ENCODE measurements at regions not wholly inside any gene's neighbourhood (a gene's known extent, or its start where the extent isn't known, plus 50 kb on each side); places are given as distances from the start of the nearest gene placed in this dataset.
"Not testable (repeated sequence)": the region's sequence is repeated elsewhere in the genome, so short reads cannot be mapped to it uniquely, and the experiment has no call there.

- DNase-seq (ENCODE audit: low read depth, low spot score); H3K79me2 ChIP-seq (ENCODE audit: insufficient read depth, low read length); H3K4me1 ChIP-seq (ENCODE audit: control insufficient read depth in 1 of 2, insufficient read depth in 2 of 2, low read length in 2 of 2); H3K9ac ChIP-seq (ENCODE audit: low read length); H3K4me3 ChIP-seq (replicated peaks in 1 of 2; ENCODE audit: low read depth in 1 of 2, low read length in 2 of 2); POLR2A ChIA-PET; H4K20me1 ChIP-seq (ENCODE audit: insufficient read depth); H3K9me2 ChIP-seq (ENCODE audit: insufficient read depth); H3K4me2 ChIP-seq (ENCODE audit: low read length); RAD21 ChIA-PET (ENCODE audit: low non-redundant PET in 1 of 2, low total read pairs in 2 of 2, uncharacterized antibody in 2 of 2, unreplicated experiment in 2 of 2); intact Hi-C loops (cut with micrococcal nuclease); CTCF ChIA-PET; H3K36me3 ChIP-seq (ENCODE audit: control insufficient read depth in 1 of 2, insufficient read depth in 2 of 2, low read length in 2 of 2); H3K27me3 ChIP-seq (ENCODE audit: insufficient read depth, low read length); ATAC-seq; H3K27ac ChIP-seq (ENCODE audit: low read depth, low read length); BruUV-seq (replicated peaks); H2AFZ ChIP-seq (ENCODE audit: low read depth, low read length, poor library complexity, severe bottlenecking): not testable (repeated sequence)
- H3K9me3 ChIP-seq (ENCODE audit: control insufficient read depth in 1 of 2, insufficient read depth in 1 of 2, low read depth in 1 of 2, low read length in 2 of 2) = peaks cover 34 to 46% of the 10 kb centered on the region in 2 experiments; a peak in 2 of 4 replicates
These were observed 366.8 kb upstream of the KIF2B start for GRCh38 chr17:53455943-53456342.

- Histone ChIP-seq H3K36me3 (ENCODE audit: control insufficient read depth in 1 of 2, insufficient read depth in 2 of 2, low read length in 2 of 2) (no peaks in the 10 kb centered on the region), H3K79me2 (ENCODE audit: insufficient read depth, low read length) (no peaks in the 10 kb centered on the region), H3K27me3 (ENCODE audit: insufficient read depth, low read length) (no peaks in the 10 kb centered on the region), H2AFZ (ENCODE audit: low read depth, low read length, poor library complexity, severe bottlenecking) (no peak overlapping the region), H3K9me2 (ENCODE audit: insufficient read depth) (no peaks in the 10 kb centered on the region), H3K9ac (ENCODE audit: low read length) (no peak overlapping the region), H3K27ac (ENCODE audit: low read depth, low read length) (no peak overlapping the region), H3K4me2 (ENCODE audit: low read length) (no peak overlapping the region), H3K9me3 (ENCODE audit: control insufficient read depth in 1 of 2, insufficient read depth in 1 of 2, low read depth in 1 of 2, low read length in 2 of 2) (peaks cover 21 to 39% of the 10 kb centered on the region in 2 experiments; a peak in 2 of 4 replicates), H3K4me3 (replicated peaks in 1 of 2; ENCODE audit: low read depth in 1 of 2, low read length in 2 of 2) (no peak overlapping the region), H3K4me1 (ENCODE audit: control insufficient read depth in 1 of 2, insufficient read depth in 2 of 2, low read length in 2 of 2) (no peaks in the 10 kb centered on the region), H4K20me1 (ENCODE audit: insufficient read depth) (no peaks in the 10 kb centered on the region)
- intact Hi-C loops (cut with micrococcal nuclease) = no loop called here
- no TSS peak for BruUV-seq (replicated peaks)
- POLR2A ChIA-PET = no interaction called here
- CTCF ChIA-PET = no interaction called here
- DNase-seq (ENCODE audit: low read depth, low spot score) (no peak), ATAC-seq (no peak)
- RAD21 ChIA-PET (ENCODE audit: low non-redundant PET in 1 of 2, low total read pairs in 2 of 2, uncharacterized antibody in 2 of 2, unreplicated experiment in 2 of 2) = no interaction called here
- TF ChIP-seq ZBTB33 (IDR thresholded peaks at IDR 0.05; ENCODE audit: extremely low read depth, insufficient replicate concordance, low read length) (no peak), TCF7L2 (IDR thresholded peaks at IDR 0.05; ENCODE audit: borderline replicate concordance, extremely low read depth, insufficient read depth, insufficient read length) (no peak), CBX3 (IDR thresholded peaks at IDR 0.05; ENCODE audit: low read depth) (no peak), ZNF274 (IDR thresholded peaks at IDR 0.05; ENCODE audit: low read depth, low read length) (no peak), POLR2AphosphoS5 (IDR thresholded peaks at IDR 0.05; ENCODE audit: low read depth, low read length) (no peak), REST (IDR thresholded peaks at IDR 0.05; ENCODE audit: low read depth) (no peak), RAD21 (IDR thresholded peaks at IDR 0.05; ENCODE audit: low read depth) (no peak), SRF (IDR thresholded peaks at IDR 0.05; ENCODE audit: low read depth) (no peak), CTCF (IDR thresholded peaks at IDR 0.05 in 2 of 3, conservative IDR thresholded peaks at IDR 0.05 in 1 of 3; ENCODE audit: borderline replicate concordance in 1 of 3, insufficient read depth in 1 of 3, low read depth in 2 of 3, low read length in 2 of 3) (no peak), JUND (IDR thresholded peaks at IDR 0.05) (no peak), POLR2A (IDR thresholded peaks at IDR 0.05; ENCODE audit: borderline replicate concordance, extremely low read depth, insufficient read depth, insufficient read length) (no peak), ATF3 (IDR thresholded peaks at IDR 0.05) (no peak), CEBPB (IDR thresholded peaks at IDR 0.05; ENCODE audit: low read depth) (no peak)
These were observed 368.4 kb upstream of the KIF2B start for GRCh38 chr17:53454337-53454736.

Data from HCT116 (cell line).